Thyroid gland (tissue), 4 donors: ENCODE measurements at regions not wholly inside any gene's neighbourhood (a gene's known extent, or its start where the extent isn't known, plus 50 kb on each side); places are given as distances from the start of the nearest gene placed in this dataset.

Source experiments
- CTCF ChIP-seq, 6 experiments: fragments of 200-600 bp in 3 of 6; fragments of 450-650 bp in 3 of 6; sonication (generic) in 3 of 6; IDR thresholded peaks; one replicate each; pipeline ENCODE4 v1.5.1; 2016 to 2019; ENCODE audit warnings: antibody characterized with exemption in 6 of 6, mild to moderate bottlenecking in 2 of 6, inconsistent platforms in 1 of 6, moderate library complexity in 1 of 6
- POLR2A ChIP-seq, 2 donors: fragments of 450-650 bp; IDR thresholded peaks; one replicate each; pipeline ENCODE4 v1.6.1; 2017; ENCODE audit warnings: antibody characterized with exemption in 2 of 2, mild to moderate bottlenecking in 2 of 2, moderate library complexity in 1 of 2

DNA sequence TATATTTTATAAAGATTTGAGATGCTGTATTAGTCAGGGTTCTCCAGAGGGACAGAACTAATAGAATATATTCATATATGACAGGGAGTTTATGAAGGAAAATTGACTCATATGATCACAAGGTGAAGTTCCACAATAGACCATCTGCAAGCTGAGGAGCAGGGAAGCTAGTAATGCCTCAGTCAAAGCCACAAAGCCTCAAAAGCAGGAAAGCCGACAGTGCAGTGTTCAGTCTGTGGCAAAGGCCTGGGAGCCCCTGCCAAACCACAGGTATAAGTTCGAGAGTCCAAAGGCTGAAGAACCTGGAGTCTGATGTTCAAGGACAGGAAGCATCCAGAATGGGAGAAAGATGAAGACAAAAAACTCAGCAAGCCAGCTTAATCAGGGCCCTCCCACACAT is 382.2 kb downstream of the LRRC70 start:
- TF ChIP-seq CTCF (IDR thresholded peaks at IDR 0.05) = no peak
- TF ChIP-seq POLR2A (IDR thresholded peaks at IDR 0.05) = no peak
